GM23338 (cell line): ENCODE measurements at regions not wholly inside any gene's neighbourhood (a gene's known extent, or its start where the extent isn't known, plus 50 kb on each side); places are given as distances from the start of the nearest gene placed in this dataset.

Source experiments
- POLR2AphosphoS5 ChIP-seq: IDR thresholded peaks from 2 replicates; pipeline ENCODE4 v1.6.1; 2016; ENCODE audit warnings: antibody characterized with exemption, low read depth
- TF ChIP-seq, protein P1 (sequence below), 2 experiments: fragments of 200-600 bp in 1 of 2; sonication (generic) in 1 of 2; conservative IDR thresholded peaks; 2 replicates each; pipeline versions ENCODE4 v1.5.1 to v1.6.1; 2016 to 2017; ENCODE audit warnings: antibody characterized with exemption in 2 of 2, low read depth in 2 of 2, mild to moderate bottlenecking in 2 of 2, moderate library complexity in 1 of 2
- TF ChIP-seq, protein P2 (sequence below): IDR thresholded peaks from one replicate; pipeline ENCODE4 v1.6.1; 2018; ENCODE audit warnings: antibody characterized with exemption; ENCODE audit not compliant: unreplicated experiment

- TF ChIP-seq, protein P1, sequence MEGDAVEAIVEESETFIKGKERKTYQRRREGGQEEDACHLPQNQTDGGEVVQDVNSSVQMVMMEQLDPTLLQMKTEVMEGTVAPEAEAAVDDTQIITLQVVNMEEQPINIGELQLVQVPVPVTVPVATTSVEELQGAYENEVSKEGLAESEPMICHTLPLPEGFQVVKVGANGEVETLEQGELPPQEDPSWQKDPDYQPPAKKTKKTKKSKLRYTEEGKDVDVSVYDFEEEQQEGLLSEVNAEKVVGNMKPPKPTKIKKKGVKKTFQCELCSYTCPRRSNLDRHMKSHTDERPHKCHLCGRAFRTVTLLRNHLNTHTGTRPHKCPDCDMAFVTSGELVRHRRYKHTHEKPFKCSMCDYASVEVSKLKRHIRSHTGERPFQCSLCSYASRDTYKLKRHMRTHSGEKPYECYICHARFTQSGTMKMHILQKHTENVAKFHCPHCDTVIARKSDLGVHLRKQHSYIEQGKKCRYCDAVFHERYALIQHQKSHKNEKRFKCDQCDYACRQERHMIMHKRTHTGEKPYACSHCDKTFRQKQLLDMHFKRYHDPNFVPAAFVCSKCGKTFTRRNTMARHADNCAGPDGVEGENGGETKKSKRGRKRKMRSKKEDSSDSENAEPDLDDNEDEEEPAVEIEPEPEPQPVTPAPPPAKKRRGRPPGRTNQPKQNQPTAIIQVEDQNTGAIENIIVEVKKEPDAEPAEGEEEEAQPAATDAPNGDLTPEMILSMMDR (conservative IDR thresholded peaks at IDR 0.05; ENCODE audit: low read depth in 2 of 2), result no peak
- no peak for TF ChIP-seq POLR2AphosphoS5
- TF ChIP-seq, protein P2, sequence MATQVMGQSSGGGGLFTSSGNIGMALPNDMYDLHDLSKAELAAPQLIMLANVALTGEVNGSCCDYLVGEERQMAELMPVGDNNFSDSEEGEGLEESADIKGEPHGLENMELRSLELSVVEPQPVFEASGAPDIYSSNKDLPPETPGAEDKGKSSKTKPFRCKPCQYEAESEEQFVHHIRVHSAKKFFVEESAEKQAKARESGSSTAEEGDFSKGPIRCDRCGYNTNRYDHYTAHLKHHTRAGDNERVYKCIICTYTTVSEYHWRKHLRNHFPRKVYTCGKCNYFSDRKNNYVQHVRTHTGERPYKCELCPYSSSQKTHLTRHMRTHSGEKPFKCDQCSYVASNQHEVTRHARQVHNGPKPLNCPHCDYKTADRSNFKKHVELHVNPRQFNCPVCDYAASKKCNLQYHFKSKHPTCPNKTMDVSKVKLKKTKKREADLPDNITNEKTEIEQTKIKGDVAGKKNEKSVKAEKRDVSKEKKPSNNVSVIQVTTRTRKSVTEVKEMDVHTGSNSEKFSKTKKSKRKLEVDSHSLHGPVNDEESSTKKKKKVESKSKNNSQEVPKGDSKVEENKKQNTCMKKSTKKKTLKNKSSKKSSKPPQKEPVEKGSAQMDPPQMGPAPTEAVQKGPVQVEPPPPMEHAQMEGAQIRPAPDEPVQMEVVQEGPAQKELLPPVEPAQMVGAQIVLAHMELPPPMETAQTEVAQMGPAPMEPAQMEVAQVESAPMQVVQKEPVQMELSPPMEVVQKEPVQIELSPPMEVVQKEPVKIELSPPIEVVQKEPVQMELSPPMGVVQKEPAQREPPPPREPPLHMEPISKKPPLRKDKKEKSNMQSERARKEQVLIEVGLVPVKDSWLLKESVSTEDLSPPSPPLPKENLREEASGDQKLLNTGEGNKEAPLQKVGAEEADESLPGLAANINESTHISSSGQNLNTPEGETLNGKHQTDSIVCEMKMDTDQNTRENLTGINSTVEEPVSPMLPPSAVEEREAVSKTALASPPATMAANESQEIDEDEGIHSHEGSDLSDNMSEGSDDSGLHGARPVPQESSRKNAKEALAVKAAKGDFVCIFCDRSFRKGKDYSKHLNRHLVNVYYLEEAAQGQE, result no peak
Observed at GRCh38 chr2:176493909-176494308, 224.7 kb downstream of the MTX2 start.
